ENCODE measurements at regions not wholly inside any gene's neighbourhood (a gene's known extent, or its start where the extent isn't known, plus 50 kb on each side); places are given as distances from the start of the nearest gene placed in this dataset.

DNA sequence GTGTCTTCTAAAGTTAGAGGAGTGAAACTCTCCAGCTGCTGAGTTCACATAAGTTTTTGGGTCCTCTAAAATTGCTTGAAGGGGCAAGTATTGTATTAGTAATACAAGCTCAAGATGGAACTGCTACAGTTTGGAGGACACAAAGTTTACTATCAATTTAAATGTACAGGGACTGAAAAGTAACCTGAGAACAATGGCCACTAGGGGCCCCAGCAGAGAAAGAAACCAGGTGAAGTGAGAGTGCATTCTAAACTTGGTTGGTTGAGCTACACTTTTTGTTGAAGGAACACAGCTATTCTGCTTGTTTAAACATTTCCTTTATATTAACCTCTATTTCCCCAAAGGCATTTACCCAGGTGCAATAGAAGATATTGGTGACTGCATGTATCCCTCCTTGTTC, 755.5 kb downstream of the GBE1 start:
- DNase-seq (ENCODE audit: low spot score in 2 of 2): no peak
- intact Hi-C loops (cut with DNase I; ENCODE audit: low total_unique reads): no loop called here
- H3K4me3 ChIP-seq (ENCODE audit: low read depth, poor library complexity, severe bottlenecking): no peak overlapping the region
- no peak for TF ChIP-seq POLR2A (IDR thresholded peaks at IDR 0.05)
- TF ChIP-seq, protein P1, sequence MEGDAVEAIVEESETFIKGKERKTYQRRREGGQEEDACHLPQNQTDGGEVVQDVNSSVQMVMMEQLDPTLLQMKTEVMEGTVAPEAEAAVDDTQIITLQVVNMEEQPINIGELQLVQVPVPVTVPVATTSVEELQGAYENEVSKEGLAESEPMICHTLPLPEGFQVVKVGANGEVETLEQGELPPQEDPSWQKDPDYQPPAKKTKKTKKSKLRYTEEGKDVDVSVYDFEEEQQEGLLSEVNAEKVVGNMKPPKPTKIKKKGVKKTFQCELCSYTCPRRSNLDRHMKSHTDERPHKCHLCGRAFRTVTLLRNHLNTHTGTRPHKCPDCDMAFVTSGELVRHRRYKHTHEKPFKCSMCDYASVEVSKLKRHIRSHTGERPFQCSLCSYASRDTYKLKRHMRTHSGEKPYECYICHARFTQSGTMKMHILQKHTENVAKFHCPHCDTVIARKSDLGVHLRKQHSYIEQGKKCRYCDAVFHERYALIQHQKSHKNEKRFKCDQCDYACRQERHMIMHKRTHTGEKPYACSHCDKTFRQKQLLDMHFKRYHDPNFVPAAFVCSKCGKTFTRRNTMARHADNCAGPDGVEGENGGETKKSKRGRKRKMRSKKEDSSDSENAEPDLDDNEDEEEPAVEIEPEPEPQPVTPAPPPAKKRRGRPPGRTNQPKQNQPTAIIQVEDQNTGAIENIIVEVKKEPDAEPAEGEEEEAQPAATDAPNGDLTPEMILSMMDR (IDR thresholded peaks at IDR 0.05): no peak

DNA sequence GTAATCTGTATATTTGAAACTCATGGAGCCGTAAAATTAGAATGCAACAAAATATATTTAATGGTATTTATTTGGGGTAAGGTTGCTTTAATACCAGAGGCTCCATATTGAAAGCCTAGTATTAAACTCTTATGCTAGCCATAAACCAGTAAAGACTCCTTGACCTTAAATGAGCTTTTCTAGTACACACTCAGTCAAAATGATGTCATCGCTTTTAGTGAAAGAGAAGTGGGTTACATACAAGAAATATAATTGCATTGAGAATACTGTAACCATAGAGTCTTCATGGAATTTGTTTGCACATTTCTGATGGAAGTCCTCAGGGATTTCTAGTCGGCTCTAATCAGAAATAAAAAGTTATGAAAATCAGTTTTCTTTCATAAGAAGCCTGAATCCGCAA, 757.6 kb downstream of the GBE1 start:
- intact Hi-C loops (cut with DNase I; ENCODE audit: low total_unique reads): no loop called here
- TF ChIP-seq POLR2A (IDR thresholded peaks at IDR 0.05): no peak
- TF ChIP-seq, protein P1 (IDR thresholded peaks at IDR 0.05): no peak
- 86 to 88% methylated on average over 4 of the region's 4 CpGs for WGBS, 2 donors

DNA sequence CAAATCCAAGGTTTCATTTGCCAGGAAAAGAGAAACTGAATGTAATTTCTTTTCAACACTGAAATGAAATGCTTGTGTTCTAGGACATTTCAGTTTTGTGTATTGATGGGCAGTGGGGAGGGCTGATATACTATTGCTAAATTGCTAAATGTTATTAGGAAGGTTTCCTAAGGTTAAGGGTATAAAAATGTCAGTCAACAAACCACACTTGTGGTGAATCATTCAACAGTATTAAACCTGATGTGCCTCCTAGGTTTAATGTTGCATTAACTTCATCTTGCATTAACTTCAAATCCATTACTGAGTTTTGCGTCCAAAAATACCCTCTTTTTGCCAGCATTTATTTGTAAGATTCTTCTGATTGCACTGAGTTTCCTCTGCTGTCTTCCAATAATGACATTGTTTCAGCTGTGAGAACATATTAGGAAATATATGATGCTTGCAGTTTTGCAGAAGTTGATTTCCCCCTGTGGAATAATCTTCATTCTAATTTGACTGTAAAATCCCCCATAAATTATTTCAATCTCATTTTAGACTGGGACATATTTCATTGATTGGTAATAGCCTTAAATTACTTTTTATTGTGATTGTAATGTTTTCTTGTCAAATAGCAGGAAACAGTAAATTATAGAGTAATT, 758.3 kb downstream of the GBE1 start:
- DNase-seq (ENCODE audit: low spot score in 2 of 2): no peak
- no peak overlapping the region for H3K4me3 ChIP-seq (ENCODE audit: low read depth, poor library complexity, severe bottlenecking)
- TF ChIP-seq, protein P1 (IDR thresholded peaks at IDR 0.05): no peak
- TF ChIP-seq POLR2A (IDR thresholded peaks at IDR 0.05): no peak
- intact Hi-C loops (cut with DNase I; ENCODE audit: low total_unique reads): no loop called here
- WGBS, 2 donors: 0 to 37% methylated on average over 1 of the region's 1 CpG

More for the DNA sequence above, 757.6 kb downstream of the GBE1 start:
- no peak for DNase-seq (ENCODE audit: low spot score in 2 of 2)
- no peak overlapping the region for H3K4me3 ChIP-seq (ENCODE audit: low read depth, poor library complexity, severe bottlenecking)

DNA sequence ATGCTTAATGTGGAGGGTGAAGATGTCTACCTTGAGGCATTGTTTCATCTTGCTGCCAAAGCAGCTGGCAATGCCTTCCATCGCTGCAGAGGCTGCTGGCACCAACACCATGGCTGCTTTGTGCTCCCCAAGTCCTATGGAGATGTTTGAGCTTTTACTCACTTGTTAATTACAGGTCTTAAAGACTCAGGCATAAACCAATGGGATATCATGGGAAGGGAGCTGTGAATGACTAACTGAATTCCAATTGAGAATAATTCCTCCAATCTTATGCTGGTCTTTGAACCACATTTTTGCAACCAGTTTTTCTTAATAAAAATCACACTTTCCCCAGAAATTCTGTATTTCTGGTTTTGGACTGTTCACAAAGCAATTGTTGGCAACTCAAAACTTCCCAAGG, 762.0 kb downstream of the GBE1 start:
- DNase-seq (ENCODE audit: low spot score in 2 of 2): no peak
- WGBS, 2 donors: 42 to 79% methylated on average over 1 of the region's 1 CpG
- no peak overlapping the region for H3K4me3 ChIP-seq (ENCODE audit: low read depth, poor library complexity, severe bottlenecking)
- TF ChIP-seq, protein P1 (IDR thresholded peaks at IDR 0.05): no peak
- TF ChIP-seq POLR2A (IDR thresholded peaks at IDR 0.05): no peak
- intact Hi-C loops (cut with DNase I; ENCODE audit: low total_unique reads): no loop called here

DNA sequence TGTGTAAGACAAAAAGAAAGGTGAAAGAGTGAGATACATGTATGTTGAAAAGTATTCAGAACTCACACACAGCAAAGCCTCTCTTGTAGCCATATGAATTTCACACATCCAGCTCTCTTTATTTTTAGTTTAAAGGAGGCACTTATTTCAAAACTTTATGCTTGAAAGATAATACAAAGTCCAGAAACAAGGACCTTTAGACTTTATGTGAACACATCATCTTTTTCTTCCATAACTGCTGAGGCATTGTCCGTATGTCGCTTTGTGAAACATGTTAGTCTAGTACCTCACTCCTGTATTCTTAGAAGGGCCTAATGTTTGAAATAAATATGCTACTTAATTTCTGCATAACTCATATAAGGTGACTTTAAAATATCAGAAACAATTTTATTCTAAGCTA, 763.4 kb downstream of the GBE1 start:
- TF ChIP-seq, protein P1 (IDR thresholded peaks at IDR 0.05): no peak
- TF ChIP-seq POLR2A (IDR thresholded peaks at IDR 0.05): no peak
- intact Hi-C loops (cut with DNase I; ENCODE audit: low total_unique reads): no loop called here
- 97 to 99% methylated on average over 2 of the region's 2 CpGs for WGBS, 2 donors
- DNase-seq (ENCODE audit: low spot score in 2 of 2): no peak
- no peak overlapping the region for H3K4me3 ChIP-seq (ENCODE audit: low read depth, poor library complexity, severe bottlenecking)

DNA sequence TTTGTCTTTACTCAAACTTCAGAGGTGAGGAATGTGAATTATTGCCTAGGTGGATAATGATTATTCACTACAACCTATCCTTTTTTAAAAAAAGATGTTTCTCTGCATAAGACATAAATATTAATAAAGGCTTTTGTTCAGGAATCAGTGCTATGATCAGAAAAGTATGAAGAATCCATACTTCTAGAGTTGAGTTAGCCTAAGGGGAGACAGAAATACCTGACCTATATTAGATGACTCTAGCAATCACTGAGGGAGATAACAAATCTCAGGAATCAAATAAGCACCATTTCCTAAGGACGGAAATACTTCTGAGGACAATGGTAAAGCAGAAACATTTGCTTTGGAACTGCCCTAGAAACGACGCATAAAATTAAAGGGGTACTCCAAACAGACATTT, 763.8 kb downstream of the GBE1 start:
- 47 to 60% methylated on average over 3 of the region's 3 CpGs for WGBS, 2 donors
- no peak for TF ChIP-seq POLR2A (IDR thresholded peaks at IDR 0.05)
- TF ChIP-seq, protein P1 (IDR thresholded peaks at IDR 0.05): no peak
- H3K4me3 ChIP-seq (ENCODE audit: low read depth, poor library complexity, severe bottlenecking): no peak overlapping the region
- no peak for DNase-seq (ENCODE audit: low spot score in 2 of 2)
- intact Hi-C loops (cut with DNase I; ENCODE audit: low total_unique reads): no loop called here
